GM13977 (cell line): ENCODE measurements at regions not wholly inside any gene's neighbourhood (a gene's known extent, or its start where the extent isn't known, plus 50 kb on each side); places are given as distances from the start of the nearest gene placed in this dataset.

Experiments
- DNase-seq: peaks from one replicate; pipeline ENCODE4 v3.0.0; 2012; ENCODE audit warnings: low spot score
- in situ Hi-C: fragments of 300-500 bp; cut with MboI; formaldehyde crosslinking; loops from one replicate; pipeline ENCODE4 v1.12.0; 2022; ENCODE audit warnings: low sequenced_read_pairs, low pct_unique_long_range_greater_than_20kb, mixed read lengths, inconsistent platforms; ENCODE audit not compliant: unreplicated experiment
- TF ChIP-seq, protein P1 (sequence below): IDR thresholded peaks from 2 replicates; pipeline ENCODE4 v1.5.1; 2012; ENCODE audit warnings: mild to moderate bottlenecking, control low read depth; ENCODE audit not compliant: insufficient read depth; ENCODE audit errors: extremely low read depth, missing control alignments

DNA sequence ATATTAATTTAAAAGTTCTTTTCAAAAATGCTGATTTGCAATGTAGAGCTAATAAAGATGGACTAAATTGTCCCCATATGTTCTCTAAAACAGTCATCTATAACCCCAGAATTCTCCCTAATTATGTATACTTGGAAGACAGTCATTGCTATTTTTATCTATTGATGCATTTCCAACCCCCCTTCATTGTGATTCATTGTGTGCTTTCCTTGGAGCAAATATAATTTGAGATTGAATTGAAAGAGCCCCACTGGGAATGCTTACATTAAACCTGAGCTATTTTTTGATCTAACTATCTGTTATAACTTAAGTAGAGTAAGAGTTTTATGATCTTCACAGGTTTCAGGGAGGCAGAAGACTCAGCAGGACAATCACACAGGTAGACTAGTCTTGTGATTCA lies 73.7 kb upstream of the PTCHD4 start:
- no peak for DNase-seq
- TF ChIP-seq, protein P1, sequence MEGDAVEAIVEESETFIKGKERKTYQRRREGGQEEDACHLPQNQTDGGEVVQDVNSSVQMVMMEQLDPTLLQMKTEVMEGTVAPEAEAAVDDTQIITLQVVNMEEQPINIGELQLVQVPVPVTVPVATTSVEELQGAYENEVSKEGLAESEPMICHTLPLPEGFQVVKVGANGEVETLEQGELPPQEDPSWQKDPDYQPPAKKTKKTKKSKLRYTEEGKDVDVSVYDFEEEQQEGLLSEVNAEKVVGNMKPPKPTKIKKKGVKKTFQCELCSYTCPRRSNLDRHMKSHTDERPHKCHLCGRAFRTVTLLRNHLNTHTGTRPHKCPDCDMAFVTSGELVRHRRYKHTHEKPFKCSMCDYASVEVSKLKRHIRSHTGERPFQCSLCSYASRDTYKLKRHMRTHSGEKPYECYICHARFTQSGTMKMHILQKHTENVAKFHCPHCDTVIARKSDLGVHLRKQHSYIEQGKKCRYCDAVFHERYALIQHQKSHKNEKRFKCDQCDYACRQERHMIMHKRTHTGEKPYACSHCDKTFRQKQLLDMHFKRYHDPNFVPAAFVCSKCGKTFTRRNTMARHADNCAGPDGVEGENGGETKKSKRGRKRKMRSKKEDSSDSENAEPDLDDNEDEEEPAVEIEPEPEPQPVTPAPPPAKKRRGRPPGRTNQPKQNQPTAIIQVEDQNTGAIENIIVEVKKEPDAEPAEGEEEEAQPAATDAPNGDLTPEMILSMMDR = no peak
- in situ Hi-C loops = no loop called here

DNA sequence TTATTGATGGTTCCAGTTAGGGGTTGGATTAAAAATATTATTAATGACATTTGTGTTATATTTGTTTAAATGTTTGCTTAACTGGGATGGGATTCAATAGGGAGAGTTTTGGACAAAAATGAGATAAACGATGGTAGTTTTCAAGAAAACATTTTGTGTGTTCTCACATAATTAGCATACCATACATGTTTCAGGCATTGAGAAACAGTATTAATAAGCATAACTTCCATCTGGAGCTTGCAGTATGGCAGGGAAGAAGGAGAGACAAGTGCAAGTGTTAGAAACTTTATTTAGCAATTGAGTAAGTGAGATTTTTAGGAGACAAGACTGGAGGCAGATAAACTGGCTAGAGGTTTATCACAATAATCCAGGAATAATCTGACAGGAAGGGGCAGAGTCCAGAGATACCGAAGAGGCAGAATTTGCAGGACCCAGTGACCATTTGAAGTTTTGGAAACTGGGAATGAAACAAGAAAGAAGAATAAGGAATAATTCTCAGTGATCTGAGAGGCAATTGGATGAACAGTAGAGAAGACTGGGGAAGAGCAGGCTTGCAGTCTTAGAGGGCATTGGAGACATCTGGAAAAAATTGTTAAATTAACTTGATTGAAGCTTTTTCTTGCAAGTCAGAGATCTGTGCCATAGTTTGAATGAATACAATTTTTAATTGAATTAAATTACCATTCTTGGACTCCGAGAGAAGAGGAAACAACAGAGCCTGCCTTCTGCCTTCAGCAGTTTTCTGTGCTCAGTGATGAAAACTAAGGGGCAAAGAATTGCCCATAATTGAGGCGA lies 73.0 kb upstream of the PTCHD4 start:
- DNase-seq = no peak
- TF ChIP-seq, protein P1 = no peak
- in situ Hi-C loops = no loop called here

DNA sequence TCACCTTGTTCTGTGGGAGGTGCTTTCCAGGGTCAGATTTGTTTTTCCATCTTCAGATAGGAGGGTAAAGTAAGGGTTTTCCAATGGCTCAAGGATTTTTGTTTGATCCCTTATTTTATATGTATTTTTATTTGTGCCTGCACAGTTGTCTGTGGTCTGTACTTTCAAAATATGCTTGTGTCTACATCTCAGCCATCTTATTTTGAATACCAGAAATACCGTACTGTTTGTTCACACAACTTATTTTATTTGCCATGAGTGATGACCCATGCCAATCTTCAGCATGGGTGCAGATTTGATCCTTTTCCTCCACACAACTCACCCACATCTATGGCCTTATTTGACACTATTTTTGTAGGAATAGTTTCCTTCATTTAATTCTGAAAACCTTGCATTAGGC lies 72.2 kb upstream of the PTCHD4 start:
- TF ChIP-seq, protein P1 = no peak
- in situ Hi-C loops = no loop called here
- no peak for DNase-seq

DNA sequence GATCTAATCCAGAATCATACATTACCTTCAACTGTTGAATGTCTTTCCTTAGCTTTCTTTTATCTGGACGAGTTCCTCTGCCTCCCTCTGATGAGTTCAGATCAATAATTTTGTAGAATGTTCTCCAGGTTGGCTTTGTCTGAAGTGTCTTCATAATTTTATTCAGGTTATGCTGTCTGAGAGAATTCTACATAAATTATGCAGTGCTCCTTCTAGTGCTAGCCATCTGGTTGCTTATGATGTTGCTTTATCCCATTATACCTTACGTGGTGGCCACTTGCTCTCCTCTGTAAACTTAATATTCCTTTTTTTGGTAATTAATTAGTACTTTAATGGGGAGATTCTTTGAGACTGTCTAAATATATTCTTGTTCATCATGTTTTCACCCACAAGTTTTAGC lies 67.7 kb upstream of the PTCHD4 start:
- TF ChIP-seq, protein P1 = no peak
- DNase-seq = no peak
- in situ Hi-C loops = no loop called here

DNA sequence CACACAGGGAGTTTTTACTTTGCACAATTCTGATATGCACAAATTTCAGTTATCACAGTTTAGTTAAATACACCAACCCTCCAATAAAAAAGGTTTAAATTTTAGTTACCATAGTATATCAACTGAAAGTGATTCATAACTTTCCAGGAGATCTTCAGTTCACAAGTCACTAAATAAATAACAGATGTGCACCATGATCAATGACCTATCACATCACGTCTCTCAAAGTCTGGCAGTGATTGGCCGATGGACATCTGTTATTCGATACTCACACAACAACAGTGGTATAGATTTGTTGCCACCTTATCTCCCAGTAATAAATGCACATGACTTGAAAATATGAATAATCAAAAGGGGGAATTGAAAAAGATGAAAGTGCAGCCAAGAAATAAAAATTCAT lies 66.8 kb upstream of the PTCHD4 start:
- TF ChIP-seq, protein P1 = no peak
- in situ Hi-C loops = no loop called here
- no peak for DNase-seq

DNA sequence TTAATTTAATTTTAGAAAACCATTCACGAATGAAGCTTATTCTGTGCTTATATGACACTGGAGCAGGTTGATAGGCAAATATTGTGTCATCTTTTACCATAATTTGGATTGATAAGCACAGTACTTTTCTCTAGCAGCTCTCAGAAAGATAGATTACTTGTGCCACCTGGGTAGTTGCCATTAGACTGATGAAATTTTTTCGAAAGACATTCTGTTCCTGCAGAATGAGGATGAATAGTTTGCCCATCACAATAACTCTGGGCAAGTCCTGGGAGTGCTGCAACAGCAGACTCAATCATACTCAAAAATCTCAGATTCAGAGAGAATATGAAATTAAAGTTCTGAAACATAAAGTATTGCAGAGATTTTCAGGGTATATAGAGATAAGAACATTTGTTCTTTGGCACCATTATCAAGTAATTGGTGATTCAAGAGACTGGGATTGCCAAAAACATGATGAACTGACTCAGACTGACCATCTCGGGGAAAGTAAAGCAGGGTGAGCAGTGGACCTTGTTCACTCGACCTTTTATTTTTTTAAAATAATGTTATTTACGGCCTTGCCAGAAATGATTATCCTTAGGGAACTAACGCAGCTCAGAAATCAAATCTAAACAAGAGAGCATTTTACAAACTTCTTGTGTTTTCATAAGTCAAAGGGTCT lies 65.8 kb upstream of the PTCHD4 start:
- TF ChIP-seq, protein P1 = no peak
- DNase-seq = no peak
- in situ Hi-C loops = no loop called here
